ENCODE measurements at regions not wholly inside any gene's neighbourhood (a gene's known extent, or its start where the extent isn't known, plus 50 kb on each side); places are given as distances from the start of the nearest gene placed in this dataset.

DNA sequence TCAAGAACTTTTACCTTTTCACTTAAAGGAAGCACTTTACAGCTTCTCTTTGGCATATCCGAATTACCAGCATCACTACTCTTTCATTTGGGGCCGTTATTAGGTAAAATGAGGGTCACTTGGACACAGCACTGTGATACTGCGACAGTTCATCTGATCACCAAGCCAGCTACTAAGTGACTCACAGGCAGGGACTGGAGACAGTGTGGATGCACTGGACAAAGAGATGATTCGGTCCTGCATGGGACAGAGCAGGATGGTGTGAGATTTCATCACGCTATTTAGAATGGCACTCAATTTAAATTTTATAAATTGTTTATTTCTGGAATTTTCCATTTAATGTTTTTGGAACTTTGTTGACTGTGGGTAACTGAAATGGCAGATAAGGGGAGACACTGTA lies 166.9 kb upstream of the IL12A start:
- TF ChIP-seq, protein P1, sequence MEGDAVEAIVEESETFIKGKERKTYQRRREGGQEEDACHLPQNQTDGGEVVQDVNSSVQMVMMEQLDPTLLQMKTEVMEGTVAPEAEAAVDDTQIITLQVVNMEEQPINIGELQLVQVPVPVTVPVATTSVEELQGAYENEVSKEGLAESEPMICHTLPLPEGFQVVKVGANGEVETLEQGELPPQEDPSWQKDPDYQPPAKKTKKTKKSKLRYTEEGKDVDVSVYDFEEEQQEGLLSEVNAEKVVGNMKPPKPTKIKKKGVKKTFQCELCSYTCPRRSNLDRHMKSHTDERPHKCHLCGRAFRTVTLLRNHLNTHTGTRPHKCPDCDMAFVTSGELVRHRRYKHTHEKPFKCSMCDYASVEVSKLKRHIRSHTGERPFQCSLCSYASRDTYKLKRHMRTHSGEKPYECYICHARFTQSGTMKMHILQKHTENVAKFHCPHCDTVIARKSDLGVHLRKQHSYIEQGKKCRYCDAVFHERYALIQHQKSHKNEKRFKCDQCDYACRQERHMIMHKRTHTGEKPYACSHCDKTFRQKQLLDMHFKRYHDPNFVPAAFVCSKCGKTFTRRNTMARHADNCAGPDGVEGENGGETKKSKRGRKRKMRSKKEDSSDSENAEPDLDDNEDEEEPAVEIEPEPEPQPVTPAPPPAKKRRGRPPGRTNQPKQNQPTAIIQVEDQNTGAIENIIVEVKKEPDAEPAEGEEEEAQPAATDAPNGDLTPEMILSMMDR (optimal IDR thresholded peaks at IDR 0.05 in 1 of 3, IDR thresholded peaks at IDR 0.05 in 1 of 3, conservative IDR thresholded peaks at IDR 0.05 in 1 of 3; ENCODE audit: extremely low read depth in 1 of 3, insufficient read depth in 2 of 3, low read length in 3 of 3), result no peak
- TF ChIP-seq EZH2 (IDR thresholded peaks at IDR 0.05; ENCODE audit: low read length), result no peak
